ENCODE measurements at regions not wholly inside any gene's neighbourhood (a gene's known extent, or its start where the extent isn't known, plus 50 kb on each side); places are given as distances from the start of the nearest gene placed in this dataset.
"Not testable (repeated sequence)": the region's sequence is repeated elsewhere in the genome, so short reads cannot be mapped to it uniquely, and the experiment has no call there.

DNA sequence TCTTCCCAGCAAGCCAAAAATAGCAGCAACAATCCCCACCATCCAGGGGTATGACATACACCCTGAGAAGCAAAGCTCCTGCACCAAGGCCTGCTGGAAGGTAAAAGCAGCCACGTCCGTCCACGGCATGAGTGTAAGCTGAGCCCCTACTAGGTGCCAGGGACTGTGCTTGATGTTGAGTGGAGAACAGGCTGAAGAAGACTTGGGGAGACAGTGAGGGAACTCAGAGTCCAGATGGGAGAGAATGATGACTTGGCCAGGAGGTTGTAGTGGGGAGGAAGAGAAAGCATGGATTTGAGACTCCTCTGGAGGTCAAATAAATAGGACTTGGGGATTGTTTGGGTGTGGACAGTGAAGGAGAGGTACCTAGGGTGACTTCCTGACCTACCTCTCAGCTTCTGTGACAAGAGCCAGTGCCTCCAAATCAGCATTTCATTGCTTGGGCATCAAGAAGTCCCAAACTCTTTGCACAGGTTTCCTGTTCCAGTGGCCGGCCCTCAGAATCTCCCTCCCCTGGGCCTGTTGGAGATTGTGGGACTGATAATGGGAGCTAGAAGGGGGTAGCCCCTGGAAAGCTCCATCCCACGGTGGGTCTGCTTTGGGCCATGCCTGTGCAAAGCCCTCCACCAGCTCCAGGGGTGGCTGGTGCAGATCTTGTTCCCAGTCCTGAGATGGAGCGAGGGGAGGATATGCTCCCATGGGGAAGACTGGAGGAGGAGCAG, 58.3 kb upstream of the ADAMTS2 start:
- Histone ChIP-seq H3K4me1 (ENCODE audit: low read depth) (no peaks in the 10 kb centered on the region), H3K36me3 (ENCODE audit: low read depth) (no peaks in the 10 kb centered on the region), H3K9me3 (peaks cover 26% of the 10 kb centered on the region), H3K4me3 (no peak overlapping the region)
- ATAC-seq: no peak
- no peak for DNase-seq
- TF ChIP-seq, protein P1, sequence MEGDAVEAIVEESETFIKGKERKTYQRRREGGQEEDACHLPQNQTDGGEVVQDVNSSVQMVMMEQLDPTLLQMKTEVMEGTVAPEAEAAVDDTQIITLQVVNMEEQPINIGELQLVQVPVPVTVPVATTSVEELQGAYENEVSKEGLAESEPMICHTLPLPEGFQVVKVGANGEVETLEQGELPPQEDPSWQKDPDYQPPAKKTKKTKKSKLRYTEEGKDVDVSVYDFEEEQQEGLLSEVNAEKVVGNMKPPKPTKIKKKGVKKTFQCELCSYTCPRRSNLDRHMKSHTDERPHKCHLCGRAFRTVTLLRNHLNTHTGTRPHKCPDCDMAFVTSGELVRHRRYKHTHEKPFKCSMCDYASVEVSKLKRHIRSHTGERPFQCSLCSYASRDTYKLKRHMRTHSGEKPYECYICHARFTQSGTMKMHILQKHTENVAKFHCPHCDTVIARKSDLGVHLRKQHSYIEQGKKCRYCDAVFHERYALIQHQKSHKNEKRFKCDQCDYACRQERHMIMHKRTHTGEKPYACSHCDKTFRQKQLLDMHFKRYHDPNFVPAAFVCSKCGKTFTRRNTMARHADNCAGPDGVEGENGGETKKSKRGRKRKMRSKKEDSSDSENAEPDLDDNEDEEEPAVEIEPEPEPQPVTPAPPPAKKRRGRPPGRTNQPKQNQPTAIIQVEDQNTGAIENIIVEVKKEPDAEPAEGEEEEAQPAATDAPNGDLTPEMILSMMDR (IDR thresholded peaks at IDR 0.05): no peak
- intact Hi-C loops (cut with DNase I, micrococcal nuclease): no loop called here

DNA sequence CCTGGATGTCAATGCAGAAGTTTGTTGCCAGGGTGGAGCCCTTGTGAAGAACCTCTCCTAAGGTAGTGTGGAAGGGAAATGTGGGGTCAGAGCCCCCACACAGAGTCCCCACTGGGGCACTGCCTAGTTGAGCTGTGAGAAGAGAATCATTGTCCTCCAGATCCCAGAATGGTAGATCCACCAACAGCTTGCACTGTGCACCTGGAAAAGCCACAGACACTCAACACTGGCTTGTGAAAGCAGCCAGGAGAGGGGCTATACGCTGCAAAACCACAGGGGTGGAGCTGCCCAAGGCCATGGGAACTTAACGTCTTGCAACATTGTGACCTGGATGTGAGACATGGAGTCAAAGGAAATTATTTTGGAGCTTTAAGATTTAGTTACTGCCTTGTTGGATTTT, 55.2 kb upstream of the ADAMTS2 start:
- ATAC-seq; H3K36me3 ChIP-seq (ENCODE audit: low read depth); intact Hi-C loops (cut with DNase I, micrococcal nuclease): not testable (repeated sequence)

DNA sequence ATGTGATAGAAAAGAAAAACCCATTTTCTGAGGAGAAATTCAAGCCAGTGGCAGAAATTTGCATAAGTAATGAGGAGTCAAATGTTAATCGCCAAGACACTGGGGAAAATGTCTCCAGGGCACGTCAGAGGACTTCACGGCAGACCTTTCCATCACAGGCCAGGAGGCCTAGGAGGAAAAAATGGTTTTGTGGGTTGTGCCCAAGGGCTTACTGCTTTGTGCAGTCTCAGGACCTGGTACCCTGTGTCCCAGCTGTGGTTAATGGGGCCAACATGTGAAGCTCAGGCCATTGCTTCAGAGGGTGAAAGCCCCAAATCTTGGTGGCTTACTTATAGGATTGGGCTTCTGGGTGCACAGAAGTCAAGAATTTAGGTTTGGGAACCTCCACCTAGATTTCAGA, 54.8 kb upstream of the ADAMTS2 start:
- ATAC-seq: no peak
- Histone ChIP-seq H3K4me1 (ENCODE audit: low read depth) (no peaks in the 10 kb centered on the region), H3K9me3 (peaks cover 27% of the 10 kb centered on the region), H3K4me3 (no peak overlapping the region), H3K36me3 (ENCODE audit: low read depth) (no peaks in the 10 kb centered on the region)
- intact Hi-C loops (cut with DNase I, micrococcal nuclease): no loop called here
- TF ChIP-seq, protein P1 (IDR thresholded peaks at IDR 0.05): no peak
- no peak for DNase-seq

More for the DNA sequence above, 55.2 kb upstream of the ADAMTS2 start:
- H3K9me3 ChIP-seq: peaks cover 27% of the 10 kb centered on the region
- not testable (repeated sequence) for DNase-seq; H3K4me3 ChIP-seq; H3K4me1 ChIP-seq (ENCODE audit: low read depth)

- H3K4me1 ChIP-seq (ENCODE audit: low read depth); intact Hi-C loops (cut with DNase I, micrococcal nuclease); H3K36me3 ChIP-seq (ENCODE audit: low read depth); ATAC-seq; DNase-seq; H3K4me3 ChIP-seq: not testable (repeated sequence)
- peaks cover 27% of the 10 kb centered on the region for H3K9me3 ChIP-seq
Measured at GRCh38 chr5:179399327-179399726, 54.1 kb upstream of the ADAMTS2 start.

DNA sequence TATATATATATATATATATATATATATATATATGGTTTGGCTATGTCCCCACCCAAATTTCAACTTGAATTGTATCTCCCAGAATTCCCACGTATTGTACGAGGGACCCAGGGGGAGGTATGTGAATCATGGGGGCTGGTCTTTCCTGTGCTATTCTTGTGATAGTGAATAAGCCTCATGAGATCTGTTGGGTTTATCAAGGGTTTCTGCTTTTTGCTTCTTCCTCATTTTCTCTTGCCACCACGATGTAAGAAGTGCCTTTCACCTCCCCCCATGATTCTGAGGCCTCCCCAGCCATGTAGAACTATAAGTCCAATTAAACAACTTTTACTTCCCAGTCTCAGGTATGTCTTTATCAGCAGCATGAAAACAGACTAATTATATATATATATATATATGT, 52.3 kb upstream of the ADAMTS2 start:
- Histone ChIP-seq H3K9me3 (peaks cover 34% of the 10 kb centered on the region), H3K36me3 (ENCODE audit: low read depth) (no peaks in the 10 kb centered on the region), H3K4me1 (ENCODE audit: low read depth) (no peaks in the 10 kb centered on the region), H3K4me3 (no peak overlapping the region)
- DNase-seq (no peak), ATAC-seq (no peak)
- TF ChIP-seq, protein P1 (IDR thresholded peaks at IDR 0.05): no peak
- intact Hi-C loops (cut with DNase I, micrococcal nuclease): no loop called here
